Osteoblast (primary cell): ENCODE measurements at regions not wholly inside any gene's neighbourhood (a gene's known extent, or its start where the extent isn't known, plus 50 kb on each side); places are given as distances from the start of the nearest gene placed in this dataset.

Source experiments
- DNase-seq: peaks from one replicate; pipeline ENCODE4 v3.0.0; 2011; ENCODE audit warnings: low spot score, mixed read lengths; ENCODE audit not compliant: insufficient read length; ENCODE audit errors: missing footprints
- H2AFZ ChIP-seq: 2 replicates; pipeline ENCODE4 v1.6.0; 2011; ENCODE audit warnings: mild to moderate bottlenecking, low read length
- H3K27ac ChIP-seq: 2 replicates; pipeline ENCODE4 v1.5.1; 2011; ENCODE audit warnings: mild to moderate bottlenecking, low read depth, low read length, moderate library complexity
- H3K27me3 ChIP-seq: 2 replicates; pipeline ENCODE4 v1.6.0; 2012; ENCODE audit warnings: mild to moderate bottlenecking, control low read depth, inconsistent platforms, low read length, moderate library complexity; ENCODE audit not compliant: insufficient read depth
- H3K36me3 ChIP-seq: 2 replicates; pipeline ENCODE4 v1.5.1; 2011; ENCODE audit warnings: mild to moderate bottlenecking, low read length, control low read depth, moderate library complexity; ENCODE audit not compliant: insufficient read depth
- H3K4me1 ChIP-seq: 2 replicates; pipeline ENCODE4 v1.5.1; 2011; ENCODE audit warnings: mild to moderate bottlenecking, low read length, control low read depth, moderate library complexity; ENCODE audit not compliant: insufficient read depth
- H3K4me2 ChIP-seq: 2 replicates; pipeline ENCODE4 v1.6.0; 2011; ENCODE audit warnings: mild to moderate bottlenecking, low read length; ENCODE audit not compliant: insufficient read depth
- H3K4me3 ChIP-seq: fragments of 200-600 bp; sonication (generic); 3 replicates; pipeline ENCODE4 v1.5.1; 2012; ENCODE audit warnings: mild to moderate bottlenecking, low read length, inconsistent platforms; ENCODE audit not compliant: insufficient read depth
- H3K79me2 ChIP-seq: 2 replicates; pipeline ENCODE4 v1.6.0; 2012; ENCODE audit warnings: mild to moderate bottlenecking, low read length, control low read depth, inconsistent platforms; ENCODE audit not compliant: insufficient read depth
- H3K9me3 ChIP-seq: 2 replicates; pipeline ENCODE4 v1.5.1; 2011; ENCODE audit warnings: low read depth, low read length, control low read depth
- H4K20me1 ChIP-seq: 2 replicates; pipeline ENCODE4 v1.6.0; 2012; ENCODE audit warnings: mild to moderate bottlenecking, low read length, control low read depth; ENCODE audit not compliant: insufficient read depth
- CTCF ChIP-seq: IDR thresholded peaks from 2 replicates; pipeline ENCODE4 v1.5.1; 2011; ENCODE audit warnings: mild to moderate bottlenecking, low read depth, low read length, moderate library complexity; ENCODE audit errors: extremely low read depth

- no peaks in the 10 kb centered on the region for H3K4me1 ChIP-seq
- H3K27ac ChIP-seq: no peak overlapping the region
- no peaks in the 10 kb centered on the region for H3K9me3 ChIP-seq
- no peaks in the 10 kb centered on the region for H3K36me3 ChIP-seq
- no peaks in the 10 kb centered on the region for H3K79me2 ChIP-seq
- H4K20me1 ChIP-seq: no peaks in the 10 kb centered on the region
- no peak overlapping the region for H3K4me2 ChIP-seq
- peak; percentile 90 for DNase-seq
- peaks cover 37% of the 10 kb centered on the region for H3K27me3 ChIP-seq
- H2AFZ ChIP-seq: no peak overlapping the region
- peak; percentile 80 for TF ChIP-seq CTCF
- no peak overlapping the region for H3K4me3 ChIP-seq
Measured at GRCh38 chr3:193788189-193788991, 195.4 kb downstream of the OPA1 start.

- no peaks in the 10 kb centered on the region for H3K9me3 ChIP-seq
- no peaks in the 10 kb centered on the region for H3K36me3 ChIP-seq
- no peaks in the 10 kb centered on the region for H3K79me2 ChIP-seq
- H4K20me1 ChIP-seq: no peaks in the 10 kb centered on the region
- no peaks in the 10 kb centered on the region for H3K4me1 ChIP-seq
- no peak overlapping the region for H3K4me3 ChIP-seq
- H2AFZ ChIP-seq: no peak overlapping the region
- H3K27ac ChIP-seq: no peak overlapping the region
- TF ChIP-seq CTCF: no peak
- H3K27me3 ChIP-seq: peaks cover 36% of the 10 kb centered on the region
- H3K4me2 ChIP-seq: no peak overlapping the region
- DNase-seq: no peak
Measured at GRCh38 chr3:193789455-193789854, 196.4 kb downstream of the OPA1 start.

GRCh38 chr3:193790086-193790990, 197.3 kb downstream of the OPA1 start:
- no peak overlapping the region for H2AFZ ChIP-seq
- no peak for TF ChIP-seq CTCF
- H3K4me3 ChIP-seq: no peak overlapping the region
- H3K4me1 ChIP-seq: no peaks in the 10 kb centered on the region
- DNase-seq: no peak
- H3K9me3 ChIP-seq: no peaks in the 10 kb centered on the region
- no peak overlapping the region for H3K27ac ChIP-seq
- H3K4me2 ChIP-seq: no peak overlapping the region
- H4K20me1 ChIP-seq: no peaks in the 10 kb centered on the region
- no peaks in the 10 kb centered on the region for H3K79me2 ChIP-seq
- peaks cover 36% of the 10 kb centered on the region for H3K27me3 ChIP-seq
- H3K36me3 ChIP-seq: no peaks in the 10 kb centered on the region
